Kidney (tissue), 13 donors: ENCODE measurements at regions not wholly inside any gene's neighbourhood (a gene's known extent, or its start where the extent isn't known, plus 50 kb on each side); places are given as distances from the start of the nearest gene placed in this dataset.
A peak's percentile ranks its signal among the peaks of the same experiment; 100 is the strongest.

Source experiments
- DNase-seq, 5 donors: peaks; one replicate each; pipeline ENCODE4 v3.0.0-alpha.2; 2013 to 2020
- FAIRE-seq: peaks from 2 replicates; lab custom pipeline; 2012; peaks lifted over from hg19 to GRCh38; lab: Jason Lieb, UNC
- H3K27ac ChIP-seq, 2 donors: one replicate each; pipeline ENCODE4 v1.7.0; 2013; ENCODE audit warnings: low read depth in 2 of 2, low read length in 2 of 2, inconsistent platforms in 1 of 2
- H3K27me3 ChIP-seq: one replicate; pipeline ENCODE4 v1.7.1; 2013; ENCODE audit warnings: low read length, inconsistent platforms; ENCODE audit not compliant: control insufficient read depth, insufficient read depth
- H3K36me3 ChIP-seq, 3 donors: one replicate each; pipeline versions ENCODE4 v1.7.0 to v1.7.1; 2013; ENCODE audit warnings: low read length in 3 of 3, control low read depth in 1 of 3, inconsistent platforms in 1 of 3; ENCODE audit not compliant: insufficient read depth in 3 of 3, control insufficient read depth in 2 of 3
- H3K4me1 ChIP-seq, 3 donors: one replicate each; pipeline versions ENCODE4 v1.7.0 to v1.7.1; 2013; ENCODE audit warnings: low read length in 3 of 3, inconsistent platforms in 1 of 3, low read depth in 1 of 3; ENCODE audit not compliant: control insufficient read depth in 2 of 3, insufficient read depth in 2 of 3
- H3K4me3 ChIP-seq, 3 donors: one replicate each; pipeline versions ENCODE4 v1.7.0 to v1.8.1; 2013; ENCODE audit warnings: low read length in 3 of 3, control low read depth in 1 of 3, inconsistent platforms in 1 of 3
- H3K9ac ChIP-seq, 3 donors: one replicate each; pipeline versions ENCODE4 v1.7.0 to v1.7.1; 2013; ENCODE audit warnings: low read length in 3 of 3, control low read depth in 1 of 3, inconsistent platforms in 1 of 3
- H3K9me3 ChIP-seq, 3 donors: one replicate each; pipeline versions ENCODE4 v1.7.0 to v1.7.1; 2013; ENCODE audit warnings: low read length in 3 of 3, control low read depth in 1 of 3, inconsistent platforms in 1 of 3; ENCODE audit not compliant: control insufficient read depth in 2 of 3, insufficient read depth in 1 of 3
- intact Hi-C: fragments of 100-400 bp; cut with DNase I; formaldehyde crosslinking; loops from one replicate; pipeline ENCODE4 v1.11.1; 2022
- TF ChIP-seq, protein P1 (sequence below): IDR thresholded peaks from 3 replicates; pipeline ENCODE4 v1.5.1; 2012; ENCODE audit warnings: mild to moderate bottlenecking, moderate library complexity, borderline replicate concordance; ENCODE audit not compliant: insufficient read depth; ENCODE audit errors: extremely low read depth
- donor health status: control.
- donor health status: control.
- donor health status: control.
- donor health status: control.
- donor health status: control.
- donor health status: DM: yes; HTN: yes; CAD: no.
- donor health status: Normal renal cell carcinoma (clear cell type).

- TF ChIP-seq, protein P1, sequence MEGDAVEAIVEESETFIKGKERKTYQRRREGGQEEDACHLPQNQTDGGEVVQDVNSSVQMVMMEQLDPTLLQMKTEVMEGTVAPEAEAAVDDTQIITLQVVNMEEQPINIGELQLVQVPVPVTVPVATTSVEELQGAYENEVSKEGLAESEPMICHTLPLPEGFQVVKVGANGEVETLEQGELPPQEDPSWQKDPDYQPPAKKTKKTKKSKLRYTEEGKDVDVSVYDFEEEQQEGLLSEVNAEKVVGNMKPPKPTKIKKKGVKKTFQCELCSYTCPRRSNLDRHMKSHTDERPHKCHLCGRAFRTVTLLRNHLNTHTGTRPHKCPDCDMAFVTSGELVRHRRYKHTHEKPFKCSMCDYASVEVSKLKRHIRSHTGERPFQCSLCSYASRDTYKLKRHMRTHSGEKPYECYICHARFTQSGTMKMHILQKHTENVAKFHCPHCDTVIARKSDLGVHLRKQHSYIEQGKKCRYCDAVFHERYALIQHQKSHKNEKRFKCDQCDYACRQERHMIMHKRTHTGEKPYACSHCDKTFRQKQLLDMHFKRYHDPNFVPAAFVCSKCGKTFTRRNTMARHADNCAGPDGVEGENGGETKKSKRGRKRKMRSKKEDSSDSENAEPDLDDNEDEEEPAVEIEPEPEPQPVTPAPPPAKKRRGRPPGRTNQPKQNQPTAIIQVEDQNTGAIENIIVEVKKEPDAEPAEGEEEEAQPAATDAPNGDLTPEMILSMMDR: peak; percentile 37
- Histone ChIP-seq H3K4me3 (no peak overlapping the region), H3K27me3 (no peaks in the 10 kb centered on the region), H3K27ac (no peak overlapping the region), H3K36me3 (no peaks in the 10 kb centered on the region), H3K9me3 (no peaks in the 10 kb centered on the region), H3K4me1 (no peaks in the 10 kb centered on the region), H3K9ac (no peak overlapping the region)
- FAIRE-seq (no peak), DNase-seq (no peak)
- intact Hi-C loops: no loop called here
Measured at GRCh38 chr2:41414486-41415230, 633.2 kb upstream of the PKDCC start.

GRCh38 chr2:41417511-41417910, 630.3 kb upstream of the PKDCC start:
- no peak overlapping the region for H3K4me3 ChIP-seq
- no peak overlapping the region for H3K27ac ChIP-seq
- TF ChIP-seq, protein P1: no peak
- H3K36me3 ChIP-seq: no peaks in the 10 kb centered on the region
- FAIRE-seq: no peak
- no peaks in the 10 kb centered on the region for H3K4me1 ChIP-seq
- DNase-seq: no peak
- no peaks in the 10 kb centered on the region for H3K9me3 ChIP-seq
- H3K9ac ChIP-seq: no peak overlapping the region
- H3K27me3 ChIP-seq: no peaks in the 10 kb centered on the region
- intact Hi-C loops: no loop called here

- Histone ChIP-seq H3K4me3 (no peak overlapping the region), H3K36me3 (no peaks in the 10 kb centered on the region), H3K9me3 (no peaks in the 10 kb centered on the region), H3K27me3 (no peaks in the 10 kb centered on the region), H3K27ac (no peak overlapping the region), H3K9ac (no peak overlapping the region), H3K4me1 (no peaks in the 10 kb centered on the region)
- FAIRE-seq: no peak
- TF ChIP-seq, protein P1: no peak
- intact Hi-C loops: no loop called here
- DNase-seq: no peak
Measured at GRCh38 chr2:41420219-41420618, 627.6 kb upstream of the PKDCC start.

GRCh38 chr2:41420872-41421271, 626.9 kb upstream of the PKDCC start:
- H3K4me1 ChIP-seq: no peaks in the 10 kb centered on the region
- no peaks in the 10 kb centered on the region for H3K36me3 ChIP-seq
- H3K27me3 ChIP-seq: no peaks in the 10 kb centered on the region
- TF ChIP-seq, protein P1: no peak
- no peak overlapping the region for H3K27ac ChIP-seq
- no peaks in the 10 kb centered on the region for H3K9me3 ChIP-seq
- no peak for FAIRE-seq
- H3K4me3 ChIP-seq: no peak overlapping the region
- DNase-seq: no peak
- intact Hi-C loops: no loop called here
- no peak overlapping the region for H3K9ac ChIP-seq
